ENCODE measurements at regions not wholly inside any gene's neighbourhood (a gene's known extent, or its start where the extent isn't known, plus 50 kb on each side); places are given as distances from the start of the nearest gene placed in this dataset.
A peak's percentile ranks its signal among the peaks of the same experiment; 100 is the strongest.

DNA sequence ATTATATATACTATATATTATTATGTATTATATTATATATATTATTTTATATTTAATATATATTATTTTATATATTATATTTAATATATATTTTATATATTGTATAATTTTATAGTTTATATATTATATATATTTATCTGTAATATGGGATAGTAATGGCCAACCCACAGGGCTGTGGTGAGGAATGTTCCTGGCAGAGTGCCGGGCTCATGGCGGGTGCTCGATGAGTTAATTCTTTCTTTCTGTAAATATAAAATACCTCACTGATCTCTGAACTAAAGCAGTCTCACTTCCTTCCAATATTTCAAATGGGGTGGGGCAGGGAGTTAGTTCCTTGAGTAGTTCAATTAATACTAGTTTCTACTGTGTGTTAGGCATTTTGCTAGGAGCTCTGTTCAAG, 389.4 kb downstream of the TSN start:
- Histone ChIP-seq H3K27me3 (ENCODE audit: low read depth, low read length) (no peaks in the 10 kb centered on the region), H3K4me3 (ENCODE audit: low read length) (no peak overlapping the region), H3K9ac (ENCODE audit: low read length) (no peak overlapping the region), H3K4me1 (ENCODE audit: low read length) (no peaks in the 10 kb centered on the region), H4K20me1 (ENCODE audit: insufficient read depth, low read length) (no peaks in the 10 kb centered on the region), H2AFZ (ENCODE audit: low read depth, low read length) (no peak overlapping the region), H3K27ac (ENCODE audit: low read length) (no peak overlapping the region), H3K4me2 (ENCODE audit: low read length) (no peak overlapping the region), H3K36me3 (replicated peaks; ENCODE audit: low read depth, low read length) (no peaks in the 10 kb centered on the region), H3K79me2 (ENCODE audit: low read length) (no peaks in the 10 kb centered on the region), H3K9me3 (ENCODE audit: insufficient read depth, low read length) (no peaks in the 10 kb centered on the region)
- no peak for TF ChIP-seq EZH2phosphoT487 (IDR thresholded peaks at IDR 0.05; ENCODE audit: low read depth)
- TF ChIP-seq, protein P1, sequence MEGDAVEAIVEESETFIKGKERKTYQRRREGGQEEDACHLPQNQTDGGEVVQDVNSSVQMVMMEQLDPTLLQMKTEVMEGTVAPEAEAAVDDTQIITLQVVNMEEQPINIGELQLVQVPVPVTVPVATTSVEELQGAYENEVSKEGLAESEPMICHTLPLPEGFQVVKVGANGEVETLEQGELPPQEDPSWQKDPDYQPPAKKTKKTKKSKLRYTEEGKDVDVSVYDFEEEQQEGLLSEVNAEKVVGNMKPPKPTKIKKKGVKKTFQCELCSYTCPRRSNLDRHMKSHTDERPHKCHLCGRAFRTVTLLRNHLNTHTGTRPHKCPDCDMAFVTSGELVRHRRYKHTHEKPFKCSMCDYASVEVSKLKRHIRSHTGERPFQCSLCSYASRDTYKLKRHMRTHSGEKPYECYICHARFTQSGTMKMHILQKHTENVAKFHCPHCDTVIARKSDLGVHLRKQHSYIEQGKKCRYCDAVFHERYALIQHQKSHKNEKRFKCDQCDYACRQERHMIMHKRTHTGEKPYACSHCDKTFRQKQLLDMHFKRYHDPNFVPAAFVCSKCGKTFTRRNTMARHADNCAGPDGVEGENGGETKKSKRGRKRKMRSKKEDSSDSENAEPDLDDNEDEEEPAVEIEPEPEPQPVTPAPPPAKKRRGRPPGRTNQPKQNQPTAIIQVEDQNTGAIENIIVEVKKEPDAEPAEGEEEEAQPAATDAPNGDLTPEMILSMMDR (IDR thresholded peaks at IDR 0.05; ENCODE audit: low read depth, low read length), result no peak

DNA sequence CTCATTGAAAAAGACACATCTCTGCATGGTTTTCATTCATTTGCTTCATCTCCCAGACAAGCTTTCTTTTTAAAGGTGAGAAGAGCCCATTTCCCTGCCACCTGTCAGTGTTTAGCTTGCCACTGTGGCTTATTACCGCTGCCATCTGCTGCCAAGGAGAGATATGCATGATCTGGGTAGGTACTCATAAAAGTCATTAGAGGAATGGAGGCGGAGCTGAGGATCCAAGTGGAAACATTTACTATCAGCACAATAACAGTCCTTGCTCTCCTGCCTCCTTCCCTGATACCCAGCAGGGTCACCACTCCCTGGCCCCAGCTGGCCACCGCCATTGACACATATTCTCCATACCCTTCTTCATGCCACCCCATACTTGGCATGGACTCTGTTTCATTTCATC, 390.4 kb downstream of the TSN start:
- H3K79me2 ChIP-seq (ENCODE audit: low read length), result no peaks in the 10 kb centered on the region
- no peaks in the 10 kb centered on the region for H3K36me3 ChIP-seq (replicated peaks; ENCODE audit: low read depth, low read length)
- H3K27ac ChIP-seq (ENCODE audit: low read length), result no peak overlapping the region
- H4K20me1 ChIP-seq (ENCODE audit: insufficient read depth, low read length), result no peaks in the 10 kb centered on the region
- no peaks in the 10 kb centered on the region for H3K27me3 ChIP-seq (ENCODE audit: low read depth, low read length)
- H3K4me1 ChIP-seq (ENCODE audit: low read length), result no peaks in the 10 kb centered on the region
- no peak for TF ChIP-seq EZH2phosphoT487 (IDR thresholded peaks at IDR 0.05; ENCODE audit: low read depth)
- TF ChIP-seq, protein P1 (IDR thresholded peaks at IDR 0.05; ENCODE audit: low read depth, low read length), result peak; percentile 19
- no peak overlapping the region for H3K9ac ChIP-seq (ENCODE audit: low read length)
- H3K4me3 ChIP-seq (ENCODE audit: low read length), result no peak overlapping the region
- no peak overlapping the region for H3K4me2 ChIP-seq (ENCODE audit: low read length)
- H2AFZ ChIP-seq (ENCODE audit: low read depth, low read length), result no peak overlapping the region
- no peaks in the 10 kb centered on the region for H3K9me3 ChIP-seq (ENCODE audit: insufficient read depth, low read length)

DNA sequence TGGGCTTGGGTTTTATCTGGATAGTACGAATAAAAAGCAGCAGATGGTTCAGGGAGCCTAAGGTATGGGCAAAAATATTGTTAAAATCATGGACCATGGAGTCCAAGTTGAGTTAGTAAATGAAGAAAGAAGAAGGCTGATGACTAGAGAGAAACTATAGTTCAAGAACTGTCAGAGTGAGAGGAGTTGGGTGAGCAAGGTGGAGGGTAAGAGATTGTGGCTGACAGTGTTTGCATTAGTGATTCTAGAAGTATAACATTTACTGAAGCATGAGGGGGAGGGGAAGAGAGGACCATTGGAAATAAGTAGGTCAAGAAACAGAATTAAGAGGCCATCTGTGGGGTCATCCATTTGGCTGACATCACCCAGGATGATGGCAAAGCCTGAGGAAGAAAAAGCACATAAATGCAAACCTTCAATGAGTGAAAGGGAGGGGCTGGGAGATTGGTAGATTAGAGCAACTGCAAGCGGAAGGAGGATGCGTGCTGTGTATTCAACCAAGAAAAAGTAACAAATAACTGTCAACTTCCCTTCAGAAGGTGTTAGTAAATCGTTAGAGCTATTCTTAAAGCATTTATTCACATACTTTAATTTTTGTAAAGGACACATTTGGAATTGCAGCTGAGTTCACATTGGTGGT, 392.8 kb downstream of the TSN start:
- no peak for TF ChIP-seq EZH2phosphoT487 (IDR thresholded peaks at IDR 0.05; ENCODE audit: low read depth)
- TF ChIP-seq, protein P1 (IDR thresholded peaks at IDR 0.05; ENCODE audit: low read depth, low read length), result no peak
- no peaks in the 10 kb centered on the region for H3K9me3 ChIP-seq (ENCODE audit: insufficient read depth, low read length)

DNA sequence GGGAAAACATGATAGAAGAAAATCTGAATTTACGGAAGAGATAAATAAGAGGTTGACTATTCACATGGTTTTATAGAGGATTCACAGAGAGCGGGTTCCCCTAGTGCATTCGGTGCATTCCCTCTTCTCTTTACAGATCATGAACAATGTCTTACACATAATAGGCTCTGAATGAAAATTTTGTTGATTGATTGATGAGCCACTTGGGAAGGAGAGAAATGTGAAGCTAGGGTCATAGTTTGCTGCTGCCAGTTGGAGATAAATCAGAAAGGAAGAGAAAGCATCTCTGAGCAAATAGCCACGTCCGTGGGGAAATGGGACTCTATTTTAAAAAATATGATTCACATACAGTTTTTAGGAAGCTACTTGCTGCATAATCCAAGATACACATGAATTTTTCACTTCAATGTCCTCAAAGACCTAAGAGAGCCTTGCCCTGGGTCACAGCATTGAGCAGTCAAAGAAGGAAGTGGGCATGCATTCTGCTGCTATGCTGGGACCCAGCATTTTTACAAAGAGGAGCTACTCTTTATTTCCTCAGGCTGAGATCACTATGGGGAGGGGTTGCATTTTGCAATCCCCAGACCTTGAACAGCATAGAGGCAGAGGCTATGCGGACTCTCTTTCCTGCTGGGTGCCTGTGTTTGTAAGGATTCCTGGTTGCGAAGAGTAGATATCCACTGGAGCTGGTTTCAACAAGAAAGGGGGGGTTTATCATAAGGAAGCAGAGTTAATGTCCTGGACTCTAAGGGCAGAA, 395.3 kb downstream of the TSN start:
- Histone ChIP-seq H3K27ac (ENCODE audit: low read length) (no peak overlapping the region), H3K79me2 (ENCODE audit: low read length) (no peaks in the 10 kb centered on the region), H3K9me3 (ENCODE audit: insufficient read depth, low read length) (no peaks in the 10 kb centered on the region), H3K36me3 (replicated peaks; ENCODE audit: low read depth, low read length) (no peaks in the 10 kb centered on the region), H3K4me3 (ENCODE audit: low read length) (no peak overlapping the region), H4K20me1 (ENCODE audit: insufficient read depth, low read length) (no peaks in the 10 kb centered on the region), H3K4me2 (ENCODE audit: low read length) (no peak overlapping the region), H3K4me1 (ENCODE audit: low read length) (no peaks in the 10 kb centered on the region), H3K9ac (ENCODE audit: low read length) (no peak overlapping the region), H2AFZ (ENCODE audit: low read depth, low read length) (no peak overlapping the region), H3K27me3 (ENCODE audit: low read depth, low read length) (no peaks in the 10 kb centered on the region)
- TF ChIP-seq, protein P1 (IDR thresholded peaks at IDR 0.05; ENCODE audit: low read depth, low read length), result no peak

More for the DNA sequence above, 392.8 kb downstream of the TSN start:
- Histone ChIP-seq H3K27me3 (ENCODE audit: low read depth, low read length) (no peaks in the 10 kb centered on the region), H3K4me3 (ENCODE audit: low read length) (no peak overlapping the region), H3K79me2 (ENCODE audit: low read length) (no peaks in the 10 kb centered on the region), H3K4me1 (ENCODE audit: low read length) (no peaks in the 10 kb centered on the region), H3K27ac (ENCODE audit: low read length) (no peak overlapping the region), H4K20me1 (ENCODE audit: insufficient read depth, low read length) (no peaks in the 10 kb centered on the region), H3K9ac (ENCODE audit: low read length) (no peak overlapping the region), H3K36me3 (replicated peaks; ENCODE audit: low read depth, low read length) (no peaks in the 10 kb centered on the region), H3K4me2 (ENCODE audit: low read length) (no peak overlapping the region), H2AFZ (ENCODE audit: low read depth, low read length) (no peak overlapping the region)

Data from OCI-LY3 (cell line).